ENCODE measurements at regions not wholly inside any gene's neighbourhood (a gene's known extent, or its start where the extent isn't known, plus 50 kb on each side); places are given as distances from the start of the nearest gene placed in this dataset.

DNA sequence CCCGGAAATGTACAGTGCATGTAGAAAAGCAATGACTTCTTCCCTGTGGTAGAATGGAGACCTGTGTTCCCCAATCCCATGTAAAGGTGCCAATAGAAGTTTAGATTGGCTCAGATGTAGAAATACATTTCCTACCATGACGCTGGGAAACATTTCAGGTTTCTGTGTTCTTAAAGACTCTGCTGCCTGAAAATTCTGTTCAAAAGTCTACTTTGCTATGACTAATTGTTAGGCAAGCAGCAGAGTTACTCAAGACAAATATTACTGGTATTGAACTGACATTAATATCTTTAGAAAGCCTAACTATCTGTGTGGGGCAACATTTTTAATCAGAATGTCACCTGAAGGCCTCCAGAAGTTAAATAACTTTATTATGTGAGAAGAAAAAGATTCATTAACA is 75.5 kb upstream of the ELL2 start:
- TF ChIP-seq, protein P1, sequence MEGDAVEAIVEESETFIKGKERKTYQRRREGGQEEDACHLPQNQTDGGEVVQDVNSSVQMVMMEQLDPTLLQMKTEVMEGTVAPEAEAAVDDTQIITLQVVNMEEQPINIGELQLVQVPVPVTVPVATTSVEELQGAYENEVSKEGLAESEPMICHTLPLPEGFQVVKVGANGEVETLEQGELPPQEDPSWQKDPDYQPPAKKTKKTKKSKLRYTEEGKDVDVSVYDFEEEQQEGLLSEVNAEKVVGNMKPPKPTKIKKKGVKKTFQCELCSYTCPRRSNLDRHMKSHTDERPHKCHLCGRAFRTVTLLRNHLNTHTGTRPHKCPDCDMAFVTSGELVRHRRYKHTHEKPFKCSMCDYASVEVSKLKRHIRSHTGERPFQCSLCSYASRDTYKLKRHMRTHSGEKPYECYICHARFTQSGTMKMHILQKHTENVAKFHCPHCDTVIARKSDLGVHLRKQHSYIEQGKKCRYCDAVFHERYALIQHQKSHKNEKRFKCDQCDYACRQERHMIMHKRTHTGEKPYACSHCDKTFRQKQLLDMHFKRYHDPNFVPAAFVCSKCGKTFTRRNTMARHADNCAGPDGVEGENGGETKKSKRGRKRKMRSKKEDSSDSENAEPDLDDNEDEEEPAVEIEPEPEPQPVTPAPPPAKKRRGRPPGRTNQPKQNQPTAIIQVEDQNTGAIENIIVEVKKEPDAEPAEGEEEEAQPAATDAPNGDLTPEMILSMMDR (IDR thresholded peaks at IDR 0.05): no peak
- TF ChIP-seq POLR2A (IDR thresholded peaks at IDR 0.05) (no peak), EP300 (IDR thresholded peaks at IDR 0.05) (no peak)
